ENCODE measurements at regions not wholly inside any gene's neighbourhood (a gene's known extent, or its start where the extent isn't known, plus 50 kb on each side); places are given as distances from the start of the nearest gene placed in this dataset.

DNA sequence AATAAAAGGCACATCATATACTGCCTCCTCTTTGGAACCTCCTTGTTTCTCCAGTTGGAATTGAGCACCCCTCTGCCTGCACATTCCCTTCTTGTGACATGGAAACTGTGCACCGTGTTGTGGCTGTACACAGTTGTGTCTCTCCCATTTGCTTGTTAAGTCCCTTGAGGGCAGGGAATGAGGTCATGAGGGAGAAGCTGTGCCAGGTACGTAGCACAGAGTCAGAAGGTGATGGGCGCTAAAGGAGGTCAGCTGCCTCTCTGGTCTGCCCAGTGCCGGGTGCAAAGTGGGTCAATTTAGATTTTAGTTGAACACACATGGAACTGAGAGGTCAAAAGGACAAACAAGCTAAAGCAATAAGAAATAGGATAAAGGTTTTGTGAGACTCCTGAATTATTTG is 124.4 kb downstream of the FAM43A start:
- TF ChIP-seq PAX5 (IDR thresholded peaks at IDR 0.05; ENCODE audit: insufficient read depth, low read length, severe bottlenecking) (no peak), POLR2A (IDR thresholded peaks at IDR 0.05; ENCODE audit: low read depth, low read length) (no peak)

All from GM12891 (cell line).